Suprapubic skin (tissue), 4 donors: ENCODE measurements at regions not wholly inside any gene's neighbourhood (a gene's known extent, or its start where the extent isn't known, plus 50 kb on each side); places are given as distances from the start of the nearest gene placed in this dataset.
A peak's percentile ranks its signal among the peaks of the same experiment; 100 is the strongest.

Experiments
- DNase-seq, 2 donors: peaks; one replicate each; pipeline ENCODE4 v3.0.0-alpha.2; 2019; ENCODE audit warnings: low spot score in 2 of 2
- H3K27ac ChIP-seq: fragments of 200-600 bp; sonication (generic); one replicate; pipeline ENCODE4 v1.5.1; 2019
- H3K27me3 ChIP-seq: fragments of 200-600 bp; sonication (generic); one replicate; pipeline ENCODE4 v1.5.1; 2019
- H3K36me3 ChIP-seq: fragments of 200-600 bp; sonication (generic); one replicate; pipeline ENCODE4 v1.5.1; 2019
- H3K4me1 ChIP-seq: fragments of 200-600 bp; sonication (generic); one replicate; pipeline ENCODE4 v1.5.1; 2019
- H3K4me3 ChIP-seq: fragments of 200-600 bp; sonication (generic); one replicate; pipeline ENCODE4 v1.5.1; 2019; ENCODE audit warnings: mild to moderate bottlenecking
- H3K9me3 ChIP-seq: fragments of 200-600 bp; sonication (generic); one replicate; pipeline ENCODE4 v1.5.1; 2019
- EP300 ChIP-seq: sonication (generic); formaldehyde crosslinking; IDR thresholded peaks from one replicate; pipeline ENCODE4 v1.6.1; 2017; ENCODE audit warnings: antibody characterized with exemption
- POLR2A ChIP-seq, 2 donors: fragments of 450-650 bp; IDR thresholded peaks; one replicate each; pipeline ENCODE4 v1.6.1; 2017; ENCODE audit warnings: antibody characterized with exemption in 2 of 2, mild to moderate bottlenecking in 2 of 2, moderate library complexity in 2 of 2
- POLR2AphosphoS5 ChIP-seq, 3 donors: sonication (generic); formaldehyde crosslinking; IDR thresholded peaks; one replicate each; pipeline ENCODE4 v1.6.1; 2017; ENCODE audit warnings: antibody characterized with exemption in 3 of 3
- WGBS: methylation state at CpG from one replicate; pipeline ENCODE4 v1.1.5; 2018; 5-methylcytosine and 5-hydroxymethylcytosine counted together
- TF ChIP-seq, protein P1 (sequence below), 2 donors: fragments of 200-600 bp in 1 of 2; fragments of 450-650 bp in 1 of 2; sonication (generic) in 1 of 2; IDR thresholded peaks; one replicate each; pipeline ENCODE4 v1.5.1; 2016 to 2019; ENCODE audit warnings: antibody characterized with exemption in 2 of 2, mild to moderate bottlenecking in 1 of 2, moderate library complexity in 1 of 2

DNA sequence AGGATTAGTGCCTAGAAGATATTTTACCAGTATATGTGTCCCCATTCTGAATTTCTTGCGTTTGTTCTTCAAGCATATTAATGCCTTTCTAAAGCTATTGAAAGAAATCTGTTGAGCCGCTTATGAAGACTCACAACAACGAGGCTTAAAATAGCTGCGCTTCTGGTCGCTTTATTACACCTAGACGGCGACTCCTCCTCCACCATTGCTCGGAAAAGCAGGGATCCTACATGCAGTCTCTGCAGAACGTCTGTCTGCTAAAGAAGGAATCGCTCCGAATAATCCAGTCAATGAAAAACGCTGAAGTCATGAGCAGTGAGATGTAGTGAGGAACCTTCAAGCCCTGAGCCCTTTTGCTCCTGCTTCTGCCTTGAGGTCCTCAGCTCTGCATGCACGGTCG, 94.8 kb upstream of the ZNF516 start:
- H3K27me3 ChIP-seq, result peaks cover 3% of the 10 kb centered on the region
- peaks cover 3% of the 10 kb centered on the region for H3K4me1 ChIP-seq
- no peak for TF ChIP-seq POLR2A (IDR thresholded peaks at IDR 0.05)
- TF ChIP-seq POLR2AphosphoS5 (IDR thresholded peaks at IDR 0.05), result no peak
- TF ChIP-seq, protein P1, sequence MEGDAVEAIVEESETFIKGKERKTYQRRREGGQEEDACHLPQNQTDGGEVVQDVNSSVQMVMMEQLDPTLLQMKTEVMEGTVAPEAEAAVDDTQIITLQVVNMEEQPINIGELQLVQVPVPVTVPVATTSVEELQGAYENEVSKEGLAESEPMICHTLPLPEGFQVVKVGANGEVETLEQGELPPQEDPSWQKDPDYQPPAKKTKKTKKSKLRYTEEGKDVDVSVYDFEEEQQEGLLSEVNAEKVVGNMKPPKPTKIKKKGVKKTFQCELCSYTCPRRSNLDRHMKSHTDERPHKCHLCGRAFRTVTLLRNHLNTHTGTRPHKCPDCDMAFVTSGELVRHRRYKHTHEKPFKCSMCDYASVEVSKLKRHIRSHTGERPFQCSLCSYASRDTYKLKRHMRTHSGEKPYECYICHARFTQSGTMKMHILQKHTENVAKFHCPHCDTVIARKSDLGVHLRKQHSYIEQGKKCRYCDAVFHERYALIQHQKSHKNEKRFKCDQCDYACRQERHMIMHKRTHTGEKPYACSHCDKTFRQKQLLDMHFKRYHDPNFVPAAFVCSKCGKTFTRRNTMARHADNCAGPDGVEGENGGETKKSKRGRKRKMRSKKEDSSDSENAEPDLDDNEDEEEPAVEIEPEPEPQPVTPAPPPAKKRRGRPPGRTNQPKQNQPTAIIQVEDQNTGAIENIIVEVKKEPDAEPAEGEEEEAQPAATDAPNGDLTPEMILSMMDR (IDR thresholded peaks at IDR 0.05), result no peak
- TF ChIP-seq EP300, result no peak
- DNase-seq, result no peak
- no peaks in the 10 kb centered on the region for H3K9me3 ChIP-seq
- WGBS, result 71% methylated on average over 13 of the region's 14 CpGs
- no peak overlapping the region for H3K27ac ChIP-seq
- H3K36me3 ChIP-seq, result no peaks in the 10 kb centered on the region
- no peak overlapping the region for H3K4me3 ChIP-seq

DNA sequence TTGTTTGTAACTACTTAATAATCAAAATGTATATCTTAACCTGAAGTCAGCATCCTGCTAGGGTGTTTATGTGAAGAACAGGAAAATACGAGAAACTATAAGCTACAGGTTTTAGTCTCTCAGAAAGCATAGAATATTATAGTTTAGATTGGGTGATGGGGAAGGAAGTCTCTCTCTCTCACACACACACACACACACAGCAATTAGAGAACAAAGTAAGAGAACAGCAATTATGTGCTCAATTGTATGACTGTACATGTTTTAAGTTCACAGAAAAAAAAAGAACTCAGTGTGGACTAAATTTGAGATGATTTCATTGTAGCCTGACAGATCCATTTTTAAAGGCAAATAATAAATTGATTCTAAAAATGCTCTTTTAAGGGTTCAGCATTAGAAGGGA, 94.3 kb upstream of the ZNF516 start:
- Histone ChIP-seq H3K9me3 (no peaks in the 10 kb centered on the region), H3K4me1 (peaks cover 3% of the 10 kb centered on the region), H3K4me3 (peak overlapping the region; percentile 34), H3K27ac (no peak overlapping the region), H3K27me3 (peaks cover 3% of the 10 kb centered on the region), H3K36me3 (no peaks in the 10 kb centered on the region)
- DNase-seq, result no peak
- 20% methylated on average over 1 of the region's 1 CpG for WGBS
- TF ChIP-seq EP300 (no peak), POLR2AphosphoS5 (IDR thresholded peaks at IDR 0.05) (no peak), POLR2A (IDR thresholded peaks at IDR 0.05) (no peak)
- TF ChIP-seq, protein P1 (IDR thresholded peaks at IDR 0.05), result no peak

DNA sequence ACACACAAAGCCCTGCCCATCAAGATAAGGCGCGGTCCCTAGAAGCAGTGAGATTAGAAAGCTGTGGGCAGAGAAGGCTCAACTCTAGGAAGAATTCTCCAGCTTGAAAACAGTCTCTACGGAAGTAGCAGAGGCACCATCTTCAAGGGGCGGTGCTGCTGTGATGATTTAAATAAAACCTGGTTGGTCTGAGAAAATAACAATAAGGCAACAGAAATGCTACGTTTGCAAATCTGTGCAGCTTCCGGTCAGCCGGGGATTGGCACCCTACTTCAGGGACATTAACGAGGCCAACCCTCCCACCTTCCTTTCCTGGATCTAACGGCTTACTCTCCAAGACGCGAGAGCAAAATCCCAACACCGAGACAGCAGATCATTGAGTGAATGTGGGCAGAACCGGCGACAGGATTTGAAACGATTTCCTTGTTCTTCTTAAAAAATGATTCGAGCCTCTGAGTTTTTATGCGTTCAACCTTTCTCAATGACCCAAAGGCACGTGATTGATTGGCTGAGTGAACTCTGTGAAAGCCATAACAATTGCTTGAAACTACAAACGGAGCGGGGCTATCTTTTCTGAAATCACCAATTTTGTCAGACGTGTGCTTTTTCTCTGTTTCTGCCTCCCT, 93.7 kb upstream of the ZNF516 start:
- Histone ChIP-seq H3K36me3 (no peaks in the 10 kb centered on the region), H3K27ac (no peak overlapping the region), H3K4me3 (peak overlapping the region; percentile 34), H3K4me1 (peaks cover 3% of the 10 kb centered on the region), H3K27me3 (peaks cover 3% of the 10 kb centered on the region), H3K9me3 (no peaks in the 10 kb centered on the region)
- TF ChIP-seq POLR2A (IDR thresholded peaks at IDR 0.05) (no peak), EP300 (no peak)
- WGBS, result 36% methylated on average over 21 of the region's 21 CpGs
- DNase-seq, result no peak

DNA sequence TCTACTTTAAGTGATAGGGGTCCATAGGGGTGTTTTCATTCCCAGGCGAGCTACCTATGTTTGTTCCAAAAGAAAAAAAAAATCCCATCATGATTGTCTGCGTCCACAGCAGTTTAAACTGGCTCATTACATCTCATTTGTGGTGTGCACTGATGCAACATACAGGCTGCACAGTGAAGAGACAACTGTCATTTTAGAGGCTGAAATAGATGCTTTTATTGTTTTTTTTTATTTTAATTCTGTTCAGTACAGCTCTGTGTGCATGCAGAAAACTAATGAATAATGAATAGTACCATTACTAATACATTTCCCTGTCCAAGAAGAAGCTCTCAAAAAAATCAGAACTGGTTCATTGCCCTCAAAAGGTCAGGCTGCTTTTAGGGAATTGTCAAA, 92.8 kb upstream of the ZNF516 start:
- no peak for TF ChIP-seq POLR2A (IDR thresholded peaks at IDR 0.05)
- TF ChIP-seq POLR2AphosphoS5 (IDR thresholded peaks at IDR 0.05), result no peak
- TF ChIP-seq, protein P1 (IDR thresholded peaks at IDR 0.05), result no peak
- TF ChIP-seq EP300, result no peak
- Histone ChIP-seq H3K36me3 (no peaks in the 10 kb centered on the region), H3K27ac (no peak overlapping the region), H3K4me3 (no peak overlapping the region), H3K9me3 (no peaks in the 10 kb centered on the region), H3K27me3 (peaks cover 3% of the 10 kb centered on the region), H3K4me1 (peaks cover 3% of the 10 kb centered on the region)
- no peak for DNase-seq
- 91% methylated on average over 2 of the region's 2 CpGs for WGBS

DNA sequence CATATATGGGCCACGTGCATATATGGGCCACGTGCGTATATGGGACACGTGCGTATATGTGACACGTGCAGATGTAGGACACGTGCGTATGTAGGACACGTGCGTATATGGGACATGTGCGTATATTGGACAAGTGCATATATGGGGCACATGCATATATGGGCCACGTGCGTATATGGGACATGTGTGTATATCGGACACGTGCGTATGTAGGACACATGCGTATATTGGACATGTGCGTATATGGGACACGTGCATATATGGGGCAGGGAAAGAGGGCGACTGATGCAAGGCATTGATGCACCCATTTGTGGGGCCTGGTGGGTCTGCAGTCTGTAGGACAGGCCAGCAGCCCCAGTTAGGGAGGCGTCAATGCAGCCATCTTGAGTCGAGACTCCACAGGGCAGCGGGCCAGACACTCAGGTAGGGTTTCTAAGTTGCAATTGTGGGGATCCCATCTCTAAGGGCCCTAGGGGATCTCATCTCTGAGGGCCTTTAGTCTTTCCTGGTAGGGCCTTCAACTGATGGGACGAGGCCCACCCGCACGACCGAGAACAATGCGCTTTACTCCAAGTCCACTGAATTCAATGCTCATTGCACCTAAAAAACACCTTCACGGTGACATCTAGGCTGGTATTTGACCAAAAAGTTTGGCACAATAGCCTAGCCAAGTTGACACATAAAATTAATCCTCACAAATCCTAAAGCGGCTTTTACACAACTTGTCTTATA, 92.3 kb upstream of the ZNF516 start:
- 94% methylated on average over 30 of the region's 30 CpGs for whole genome bisulfite sequencing
- no peaks in the 10 kb centered on the region for H3K9me3 ChIP-seq
- H3K4me1 ChIP-seq, result peaks cover 3% of the 10 kb centered on the region
- no peaks in the 10 kb centered on the region for H3K36me3 ChIP-seq
- no peak for TF ChIP-seq POLR2AphosphoS5 (IDR thresholded peaks at IDR 0.05)
- no peak for TF ChIP-seq POLR2A (IDR thresholded peaks at IDR 0.05)
- TF ChIP-seq EP300, result no peak
- TF ChIP-seq, protein P1 (IDR thresholded peaks at IDR 0.05), result no peak
- H3K27ac ChIP-seq, result no peak overlapping the region
- H3K27me3 ChIP-seq, result peaks cover 3% of the 10 kb centered on the region
- no peak for DNase-seq
- no peak overlapping the region for H3K4me3 ChIP-seq
